ENCODE measurements at regions not wholly inside any gene's neighbourhood (a gene's known extent, or its start where the extent isn't known, plus 50 kb on each side); places are given as distances from the start of the nearest gene placed in this dataset.
"Not testable (repeated sequence)": the region's sequence is repeated elsewhere in the genome, so short reads cannot be mapped to it uniquely, and the experiment has no call there.

- H3K9me3 ChIP-seq; H3K36me3 ChIP-seq; DNase-seq; H3K4me1 ChIP-seq; H3K4me3 ChIP-seq; intact Hi-C loops (cut with DNase I; ENCODE audit: low total_unique reads); H3K27ac ChIP-seq; H3K27me3 ChIP-seq: not testable (repeated sequence)
These were observed 116.3 kb upstream of the NBPF8 start for GRCh38 chr1:120298487-120298886.

- H3K27me3 ChIP-seq; H3K4me1 ChIP-seq; H3K4me3 ChIP-seq; H3K9me3 ChIP-seq; H3K36me3 ChIP-seq; intact Hi-C loops (cut with DNase I; ENCODE audit: low total_unique reads); DNase-seq; H3K27ac ChIP-seq: not testable (repeated sequence)
These were observed 117.4 kb upstream of the NBPF8 start for GRCh38 chr1:120297345-120297953.

- H3K36me3 ChIP-seq; H3K4me1 ChIP-seq; H3K27me3 ChIP-seq; DNase-seq; H3K4me3 ChIP-seq; intact Hi-C loops (cut with DNase I; ENCODE audit: low total_unique reads); H3K27ac ChIP-seq; H3K9me3 ChIP-seq: not testable (repeated sequence)
These were observed 113.8 kb upstream of the SEC22B start for GRCh38 chr1:120290105-120290504.

GRCh38 chr1:120289601-120290074 is 113.3 kb upstream of the SEC22B start:
- H3K27ac ChIP-seq; H3K36me3 ChIP-seq; intact Hi-C loops (cut with DNase I; ENCODE audit: low total_unique reads); H3K27me3 ChIP-seq; H3K4me3 ChIP-seq; H3K9me3 ChIP-seq; H3K4me1 ChIP-seq; DNase-seq: not testable (repeated sequence)

GRCh38 chr1:120288814-120289600 is 112.7 kb upstream of the SEC22B start:
- H3K36me3 ChIP-seq; H3K4me1 ChIP-seq; DNase-seq; intact Hi-C loops (cut with DNase I; ENCODE audit: low total_unique reads); H3K9me3 ChIP-seq; H3K27me3 ChIP-seq; H3K4me3 ChIP-seq; H3K27ac ChIP-seq: not testable (repeated sequence)

GRCh38 chr1:120288167-120288566 is 111.8 kb upstream of the SEC22B start:
- DNase-seq; H3K27ac ChIP-seq; H3K36me3 ChIP-seq; H3K9me3 ChIP-seq; H3K4me3 ChIP-seq; H3K4me1 ChIP-seq; intact Hi-C loops (cut with DNase I; ENCODE audit: low total_unique reads); H3K27me3 ChIP-seq: not testable (repeated sequence)

GRCh38 chr1:120282744-120283464 is 106.6 kb upstream of the SEC22B start:
- H3K4me3 ChIP-seq; H3K9me3 ChIP-seq; H3K27me3 ChIP-seq; H3K4me1 ChIP-seq; DNase-seq; H3K36me3 ChIP-seq; H3K27ac ChIP-seq; intact Hi-C loops (cut with DNase I; ENCODE audit: low total_unique reads): not testable (repeated sequence)

- H3K4me3 ChIP-seq; H3K27me3 ChIP-seq; H3K27ac ChIP-seq; H3K4me1 ChIP-seq; H3K9me3 ChIP-seq; DNase-seq; intact Hi-C loops (cut with DNase I; ENCODE audit: low total_unique reads); H3K36me3 ChIP-seq: not testable (repeated sequence)
These were observed 101.9 kb upstream of the SEC22B start for GRCh38 chr1:120278259-120278610.

GRCh38 chr1:120277428-120278258 is 101.3 kb upstream of the SEC22B start:
- H3K27me3 ChIP-seq; H3K4me3 ChIP-seq; intact Hi-C loops (cut with DNase I; ENCODE audit: low total_unique reads): not testable (repeated sequence)

GRCh38 chr1:120276710-120277109 is 100.4 kb upstream of the SEC22B start:
- DNase-seq; H3K36me3 ChIP-seq; H3K4me3 ChIP-seq; H3K9me3 ChIP-seq; H3K4me1 ChIP-seq; intact Hi-C loops (cut with DNase I; ENCODE audit: low total_unique reads); H3K27me3 ChIP-seq; H3K27ac ChIP-seq: not testable (repeated sequence)

More at GRCh38 chr1:120277428-120278258, 101.3 kb upstream of the SEC22B start:
- not testable (repeated sequence) for H3K27ac ChIP-seq, H3K4me1 ChIP-seq, H3K9me3 ChIP-seq, H3K36me3 ChIP-seq, DNase-seq

- H3K36me3 ChIP-seq; intact Hi-C loops (cut with DNase I; ENCODE audit: low total_unique reads); H3K4me1 ChIP-seq; H3K27me3 ChIP-seq; DNase-seq; H3K4me3 ChIP-seq; H3K27ac ChIP-seq; H3K9me3 ChIP-seq: not testable (repeated sequence)
These were observed 98.1 kb upstream of the SEC22B start for GRCh38 chr1:120274438-120274837.

GRCh38 chr1:120273363-120273762 is 97.0 kb upstream of the SEC22B start:
- DNase-seq; H3K4me1 ChIP-seq; H3K27me3 ChIP-seq; H3K9me3 ChIP-seq; H3K27ac ChIP-seq; H3K4me3 ChIP-seq; intact Hi-C loops (cut with DNase I; ENCODE audit: low total_unique reads); H3K36me3 ChIP-seq: not testable (repeated sequence)

- H3K27ac ChIP-seq; H3K27me3 ChIP-seq; H3K4me3 ChIP-seq; H3K4me1 ChIP-seq; DNase-seq; intact Hi-C loops (cut with DNase I; ENCODE audit: low total_unique reads); H3K36me3 ChIP-seq; H3K9me3 ChIP-seq: not testable (repeated sequence)
These were observed 95.9 kb upstream of the SEC22B start for GRCh38 chr1:120272242-120272641.

Measured in uterus (tissue), 3 donors.